Liver (tissue), 8 donors: ENCODE measurements at regions not wholly inside any gene's neighbourhood (a gene's known extent, or its start where the extent isn't known, plus 50 kb on each side); places are given as distances from the start of the nearest gene placed in this dataset.

Experiments used
- DNase-seq: peaks from one replicate; pipeline ENCODE4 v3.0.0-alpha.2; 2017; ENCODE audit warnings: low spot score
- H3K27ac ChIP-seq, 2 donors: one replicate each; pipeline ENCODE4 v1.7.0; 2013; ENCODE audit warnings: inconsistent platforms in 2 of 2, low read length in 2 of 2, control low read depth in 1 of 2, low read depth in 1 of 2, mild to moderate bottlenecking in 1 of 2
- H3K27me3 ChIP-seq, 4 donors: one replicate each; pipeline versions ENCODE4 v1.6.1 to v1.7.0; 2013; ENCODE audit warnings: low read length in 3 of 4, inconsistent platforms in 1 of 4, mild to moderate bottlenecking in 1 of 4, moderate library complexity in 1 of 4; ENCODE audit not compliant: control insufficient read depth in 4 of 4, insufficient read depth in 4 of 4
- H3K36me3 ChIP-seq, 4 donors: one replicate each; pipeline versions ENCODE4 v1.6.1 to v1.7.0; 2013; ENCODE audit warnings: low read length in 3 of 4, mild to moderate bottlenecking in 3 of 4, low read depth in 1 of 4, moderate library complexity in 1 of 4; ENCODE audit not compliant: control insufficient read depth in 4 of 4, insufficient read depth in 3 of 4
- H3K4me1 ChIP-seq, 4 donors: one replicate each; pipeline versions ENCODE4 v1.6.1 to v1.7.0; 2013; ENCODE audit warnings: low read length in 3 of 4, mild to moderate bottlenecking in 3 of 4, moderate library complexity in 1 of 4; ENCODE audit not compliant: control insufficient read depth in 4 of 4, insufficient read depth in 4 of 4
- H3K4me3 ChIP-seq, 3 donors: one replicate each; pipeline versions ENCODE4 v1.6.1 to v1.7.0; 2013; ENCODE audit warnings: low read length in 3 of 3, control low read depth in 1 of 3, low read depth in 1 of 3, mild to moderate bottlenecking in 1 of 3
- H3K9ac ChIP-seq, 2 donors: one replicate each; pipeline ENCODE4 v1.7.0; 2013; ENCODE audit warnings: low read length in 2 of 2, mild to moderate bottlenecking in 2 of 2, moderate library complexity in 2 of 2, control low read depth in 1 of 2, low read depth in 1 of 2
- H3K9me3 ChIP-seq, 4 donors: one replicate each; pipeline versions ENCODE4 v1.6.1 to v1.7.0; 2013; ENCODE audit warnings: low read length in 3 of 4; ENCODE audit not compliant: control insufficient read depth in 4 of 4
- ATF3 ChIP-seq: IDR thresholded peaks from 2 replicates; pipeline ENCODE4 v1.6.1; 2016; ENCODE audit warnings: antibody characterized with exemption
- CTCF ChIP-seq: fragments of 150-350 bp; IDR thresholded peaks from 2 replicates; pipeline ENCODE4 v1.5.1; 2017; ENCODE audit warnings: improper control_type of control experiment, low read depth, low read length; ENCODE audit not compliant: missing input control
- FOXA1 ChIP-seq: IDR thresholded peaks from 2 replicates; pipeline ENCODE4 v1.6.1; 2016; ENCODE audit warnings: antibody characterized with exemption
- FOXA2 ChIP-seq: IDR thresholded peaks from 2 replicates; pipeline ENCODE4 v1.6.1; 2016; ENCODE audit warnings: antibody characterized with exemption
- GABPA ChIP-seq, 2 donors: IDR thresholded peaks in 1 of 2; conservative IDR thresholded peaks in 1 of 2; 2 replicates each; pipeline ENCODE4 v1.6.1; 2016; ENCODE audit warnings: antibody characterized with exemption in 2 of 2, mild to moderate bottlenecking in 1 of 2, moderate library complexity in 1 of 2
- HNF4A ChIP-seq, 2 donors: conservative IDR thresholded peaks; 2 replicates each; pipeline ENCODE4 v1.6.1; 2016; ENCODE audit warnings: antibody characterized with exemption in 2 of 2, mild to moderate bottlenecking in 2 of 2
- HNF4G ChIP-seq: IDR thresholded peaks from 2 replicates; pipeline ENCODE4 v1.6.1; 2016; ENCODE audit warnings: antibody characterized with exemption
- JUND ChIP-seq, 2 donors: IDR thresholded peaks; 2 replicates each; pipeline ENCODE4 v1.6.1; 2016; ENCODE audit warnings: antibody characterized with exemption in 2 of 2
- MAX ChIP-seq: IDR thresholded peaks from 2 replicates; pipeline ENCODE4 v1.6.1; 2016; ENCODE audit warnings: antibody characterized with exemption
- RAD21 ChIP-seq, 2 donors: IDR thresholded peaks; 2 replicates each; pipeline ENCODE4 v1.6.1; 2016; ENCODE audit warnings: antibody characterized with exemption in 2 of 2, mild to moderate bottlenecking in 2 of 2
- RXRA ChIP-seq, 2 donors: IDR thresholded peaks; 2 replicates each; pipeline ENCODE4 v1.6.1; 2017 to 2018; ENCODE audit warnings: antibody characterized with exemption in 2 of 2, mild to moderate bottlenecking in 1 of 2
- SP1 ChIP-seq: IDR thresholded peaks from 2 replicates; pipeline ENCODE4 v1.6.1; 2018; ENCODE audit warnings: antibody characterized with exemption, mild to moderate bottlenecking
- TAF1 ChIP-seq: conservative IDR thresholded peaks from 2 replicates; pipeline ENCODE4 v1.6.1; 2016; ENCODE audit warnings: antibody characterized with exemption, mild to moderate bottlenecking
- ZBTB33 ChIP-seq: IDR thresholded peaks from 2 replicates; pipeline ENCODE4 v1.6.1; 2016; ENCODE audit warnings: antibody characterized with exemption
- WGBS: extraction: QIAGEN DNeasy Blood & Tissue Kit; methylation state at CpG from one replicate; pipeline ENCODE4 v1.1.7; 2013; 5-methylcytosine and 5-hydroxymethylcytosine counted together
- donor health status: healthy.
- donor health status: healthy.
- donor health status: healthy.
- donor health status: healthy.
- donor health status: healthy.

GRCh38 chr11:105233285-105233684 is 93.7 kb upstream of the CARD18 start:
- Histone ChIP-seq H3K9ac (no peak overlapping the region), H3K27ac (no peak overlapping the region), H3K9me3 (no peaks in the 10 kb centered on the region), H3K4me3 (no peak overlapping the region), H3K36me3 (no peaks in the 10 kb centered on the region), H3K4me1 (peaks cover 0 to 2% (median 0%) of the 10 kb centered on the region in 4 donors), H3K27me3 (no peaks in the 10 kb centered on the region)
- WGBS: 61% methylated on average over 1 of the region's 1 CpG
- no peak for TF ChIP-seq GABPA (IDR thresholded peaks at IDR 0.05 in 1 of 2, conservative IDR thresholded peaks at IDR 0.05 in 1 of 2)
- TF ChIP-seq SP1: no peak
- TF ChIP-seq MAX: no peak
- no peak for TF ChIP-seq ATF3
- TF ChIP-seq JUND (IDR thresholded peaks at IDR 0.05): no peak
- no peak for TF ChIP-seq HNF4G
- no peak for TF ChIP-seq RXRA (IDR thresholded peaks at IDR 0.05)
- no peak for TF ChIP-seq FOXA1
- TF ChIP-seq FOXA2: no peak
- TF ChIP-seq ZBTB33: no peak
- TF ChIP-seq RAD21 (IDR thresholded peaks at IDR 0.05): no peak
- no peak for DNase-seq

- Histone ChIP-seq H3K9ac (no peak overlapping the region), H3K4me3 (no peak overlapping the region), H3K27ac (no peak overlapping the region), H3K27me3 (no peaks in the 10 kb centered on the region), H3K4me1 (peaks cover 0 to under 1% (median 0%) of the 10 kb centered on the region in 4 donors), H3K9me3 (no peaks in the 10 kb centered on the region), H3K36me3 (no peaks in the 10 kb centered on the region)
- TF ChIP-seq ATF3: no peak
- TF ChIP-seq HNF4G: no peak
- no peak for TF ChIP-seq TAF1
- TF ChIP-seq FOXA2: no peak
- TF ChIP-seq SP1: no peak
- no peak for TF ChIP-seq CTCF
- TF ChIP-seq HNF4A (conservative IDR thresholded peaks at IDR 0.05): no peak
- no peak for TF ChIP-seq MAX
- TF ChIP-seq FOXA1: no peak
- TF ChIP-seq RAD21 (IDR thresholded peaks at IDR 0.05): no peak
- 71% methylated on average over 1 of the region's 1 CpG for WGBS
- DNase-seq: no peak
Measured at GRCh38 chr11:105232021-105232420, 92.5 kb upstream of the CARD18 start.
